ENCODE measurements at regions not wholly inside any gene's neighbourhood (a gene's known extent, or its start where the extent isn't known, plus 50 kb on each side); places are given as distances from the start of the nearest gene placed in this dataset.

DNA sequence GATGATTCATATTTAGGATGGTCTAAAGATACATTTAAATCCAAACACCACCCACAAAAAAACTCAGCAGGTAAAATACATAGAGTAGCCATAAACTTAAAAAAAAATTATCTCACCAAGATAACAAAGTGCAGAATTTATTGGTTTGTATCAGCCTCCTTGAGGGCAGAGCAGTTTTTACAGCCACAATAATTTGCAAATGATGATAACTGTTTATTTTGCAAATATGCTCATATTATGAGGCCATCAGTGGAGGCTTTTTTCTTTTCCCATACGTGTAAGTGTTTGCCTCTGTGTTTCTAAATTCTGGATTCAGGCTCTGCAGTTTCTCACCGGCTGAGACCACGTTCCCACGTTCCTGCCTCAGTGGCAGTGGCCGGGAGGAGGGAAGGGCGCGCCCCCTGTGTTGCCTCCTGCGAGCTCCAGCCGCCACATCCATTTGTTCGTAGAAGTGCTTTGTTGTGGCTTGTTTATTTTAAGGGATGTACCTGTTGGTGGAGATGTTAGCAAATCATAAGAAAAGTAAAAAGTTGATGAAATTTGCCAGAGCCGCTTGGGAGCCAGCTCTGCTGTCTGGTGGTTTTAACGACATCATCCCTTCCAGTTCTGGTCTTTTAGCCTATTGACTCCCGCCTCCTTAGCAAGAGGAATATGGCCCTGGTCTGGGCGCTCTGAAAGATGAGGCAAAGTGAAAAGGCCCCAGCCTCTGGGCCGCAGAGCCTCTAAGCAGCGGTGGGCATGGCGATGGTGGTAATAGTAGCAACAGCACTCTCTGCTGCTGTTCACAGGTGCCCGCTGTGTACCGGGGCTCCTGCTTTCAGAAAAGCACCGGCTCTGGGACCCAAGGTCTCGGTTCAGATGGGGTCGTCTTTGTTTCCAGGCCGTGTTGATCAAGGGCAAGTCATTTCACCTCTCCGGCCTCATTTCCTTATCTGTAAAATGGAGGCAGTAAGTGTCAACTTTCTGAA lies 66.7 kb upstream of the PPARA start:
- Histone ChIP-seq H3K4me1 (peaks cover 76 to 100% (median 83%) of the 10 kb centered on the region in 3 donors), H3K9me3 (no peaks in the 10 kb centered on the region), H3K27me3 (no peaks in the 10 kb centered on the region), H3K36me3 (peaks cover 0 to 36% (median 0%) of the 10 kb centered on the region in 3 donors), H3K4me3 (peak overlapping the region in 3 of 4 donors; percentile 25 to 58 (median 37)), H3K27ac (peak overlapping the region; percentile 92 to 100 (median 100))
- intact Hi-C loops (cut with DNase I), result no loop called here
- 35 to 47% methylated on average over 17 to 24 of the region's 24 CpGs for WGBS, 2 donors
- DNase-seq, result no peak
- TF ChIP-seq, protein P1, sequence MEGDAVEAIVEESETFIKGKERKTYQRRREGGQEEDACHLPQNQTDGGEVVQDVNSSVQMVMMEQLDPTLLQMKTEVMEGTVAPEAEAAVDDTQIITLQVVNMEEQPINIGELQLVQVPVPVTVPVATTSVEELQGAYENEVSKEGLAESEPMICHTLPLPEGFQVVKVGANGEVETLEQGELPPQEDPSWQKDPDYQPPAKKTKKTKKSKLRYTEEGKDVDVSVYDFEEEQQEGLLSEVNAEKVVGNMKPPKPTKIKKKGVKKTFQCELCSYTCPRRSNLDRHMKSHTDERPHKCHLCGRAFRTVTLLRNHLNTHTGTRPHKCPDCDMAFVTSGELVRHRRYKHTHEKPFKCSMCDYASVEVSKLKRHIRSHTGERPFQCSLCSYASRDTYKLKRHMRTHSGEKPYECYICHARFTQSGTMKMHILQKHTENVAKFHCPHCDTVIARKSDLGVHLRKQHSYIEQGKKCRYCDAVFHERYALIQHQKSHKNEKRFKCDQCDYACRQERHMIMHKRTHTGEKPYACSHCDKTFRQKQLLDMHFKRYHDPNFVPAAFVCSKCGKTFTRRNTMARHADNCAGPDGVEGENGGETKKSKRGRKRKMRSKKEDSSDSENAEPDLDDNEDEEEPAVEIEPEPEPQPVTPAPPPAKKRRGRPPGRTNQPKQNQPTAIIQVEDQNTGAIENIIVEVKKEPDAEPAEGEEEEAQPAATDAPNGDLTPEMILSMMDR (IDR thresholded peaks at IDR 0.05), result no peak
- TF ChIP-seq POLR2A (IDR thresholded peaks at IDR 0.05), result no peak

DNA sequence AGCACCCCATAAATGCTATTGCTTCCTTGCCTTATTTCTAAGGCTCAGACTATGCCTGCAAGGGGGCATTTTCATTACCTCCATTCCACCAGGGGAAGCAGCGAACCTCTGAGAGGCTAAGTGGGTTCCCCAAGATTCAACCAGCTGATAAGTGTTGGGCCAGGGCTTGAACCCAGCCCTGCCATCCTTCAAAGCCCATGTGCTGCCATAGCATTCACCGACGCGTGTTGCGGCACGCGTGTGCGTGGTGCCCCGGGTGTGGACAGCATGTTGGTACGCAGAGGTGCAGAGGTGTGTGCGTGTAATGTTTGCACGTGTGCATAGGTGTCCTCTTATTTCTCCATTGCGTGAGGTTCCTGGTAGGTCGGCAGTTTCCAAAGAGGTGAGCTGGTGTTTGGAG lies 66.0 kb upstream of the PPARA start:
- no peak for DNase-seq
- WGBS, 2 donors, result 49 to 63% methylated on average over 12 to 13 of the region's 14 CpGs
- peak overlapping the region in 3 of 4 donors; percentile 25 to 58 (median 37) for H3K4me3 ChIP-seq
- no peaks in the 10 kb centered on the region for H3K27me3 ChIP-seq
- H3K36me3 ChIP-seq, result peaks cover 0 to 43% (median 0%) of the 10 kb centered on the region in 3 donors
- peak overlapping the region; percentile 92 to 100 (median 100) for H3K27ac ChIP-seq
- H3K9me3 ChIP-seq, result no peaks in the 10 kb centered on the region
- intact Hi-C loops (cut with DNase I), result no loop called here
- peaks cover 76 to 100% (median 83%) of the 10 kb centered on the region in 3 donors for H3K4me1 ChIP-seq
- TF ChIP-seq POLR2A (IDR thresholded peaks at IDR 0.05), result no peak
- TF ChIP-seq, protein P1 (IDR thresholded peaks at IDR 0.05), result no peak

DNA sequence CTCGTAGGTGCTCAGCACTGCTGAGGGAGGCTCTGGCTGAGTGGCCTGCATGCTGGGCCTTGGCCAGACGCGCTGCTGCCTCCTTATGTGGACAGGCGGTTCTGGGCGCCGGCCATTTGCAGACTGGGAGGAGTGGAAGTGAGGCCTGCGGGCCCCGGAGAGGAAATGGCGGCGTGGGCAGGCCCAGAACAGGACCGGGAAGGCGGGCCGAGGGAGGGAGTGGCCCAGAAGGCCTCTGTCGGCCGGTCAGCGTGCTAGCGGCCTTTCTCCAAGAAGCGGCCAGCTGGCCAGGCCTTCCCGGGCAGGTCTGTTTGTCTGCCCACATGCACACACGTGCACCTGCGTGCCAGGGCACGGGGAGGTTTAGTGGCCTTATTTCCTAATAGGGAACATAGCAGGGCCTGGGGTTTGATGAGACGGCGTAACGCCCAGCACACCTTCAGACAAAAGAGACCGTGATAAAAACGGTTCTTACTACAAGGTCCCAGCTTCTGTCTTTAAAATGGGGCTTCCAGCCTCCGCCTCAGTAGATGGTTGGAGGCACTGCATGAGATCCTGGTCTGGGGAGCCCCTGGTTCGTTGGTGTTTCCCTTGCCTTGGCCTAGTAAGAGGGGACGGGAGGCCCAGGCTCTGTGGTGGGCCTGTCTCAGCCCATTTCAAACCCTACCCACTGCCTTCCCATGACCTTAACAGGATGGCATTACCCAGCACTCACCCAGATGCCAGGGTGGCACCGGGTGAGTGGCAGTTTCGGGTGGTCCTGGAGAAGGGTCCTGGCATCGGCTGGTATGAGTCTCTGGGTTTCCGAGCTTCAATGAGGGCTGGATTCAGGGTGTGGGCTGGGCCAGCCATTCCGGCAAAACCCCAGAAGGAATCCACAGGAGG lies 65.1 kb upstream of the PPARA start:
- Histone ChIP-seq H3K4me1 (peaks cover 76 to 100% (median 87%) of the 10 kb centered on the region in 3 donors), H3K36me3 (peaks cover 0 to 47% (median 1%) of the 10 kb centered on the region in 3 donors), H3K27ac (peak overlapping the region; percentile 92 to 100 (median 100)), H3K9me3 (no peaks in the 10 kb centered on the region), H3K4me3 (peak overlapping the region; percentile 16 to 58 (median 31)), H3K27me3 (no peaks in the 10 kb centered on the region)
- no peak for DNase-seq
- 33 to 45% methylated on average over 10 to 17 of the region's 35 CpGs for WGBS, 2 donors
- TF ChIP-seq, protein P1 (IDR thresholded peaks at IDR 0.05), result no peak
- peak in 2 of 4 donors; percentile 25 to 61 for TF ChIP-seq POLR2A (IDR thresholded peaks at IDR 0.05)
- intact Hi-C loops (cut with DNase I), result no loop called here

DNA sequence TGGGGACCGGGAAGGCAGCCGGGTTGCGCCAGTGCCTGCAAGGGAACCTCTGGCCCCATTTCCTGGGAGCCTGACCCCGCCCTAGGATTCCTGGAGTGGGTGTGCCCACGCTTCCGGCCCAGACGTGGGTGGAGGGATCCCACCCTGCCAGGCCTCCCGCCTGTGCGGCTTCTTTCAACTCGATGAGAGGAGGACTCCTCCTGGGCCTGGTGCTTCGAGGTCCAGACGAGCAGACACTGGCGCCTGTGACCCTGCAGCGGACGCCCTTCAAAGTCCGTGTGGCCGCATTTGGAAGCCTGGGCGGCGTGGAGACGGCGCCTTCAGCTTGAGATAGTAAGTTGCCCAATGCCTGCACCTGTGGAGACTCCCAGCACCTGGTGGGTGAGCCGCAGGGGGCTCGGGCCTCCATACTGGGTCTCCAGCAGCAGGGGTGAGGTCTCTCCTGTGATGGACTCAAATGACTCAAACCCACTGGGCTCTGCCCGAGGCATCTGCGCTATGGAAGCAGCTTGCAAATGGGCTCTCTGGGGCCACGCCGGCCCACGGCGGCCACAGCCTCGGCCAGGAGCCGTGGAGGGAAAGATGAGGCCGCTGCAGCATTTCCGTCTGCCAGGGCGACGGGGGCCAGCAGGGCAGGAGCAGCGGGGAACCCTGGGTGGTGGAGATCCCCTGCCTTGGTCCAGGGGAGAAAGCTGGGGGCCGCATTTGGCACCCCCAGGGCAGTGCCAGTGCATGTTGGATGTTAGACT lies 64.3 kb upstream of the PPARA start:
- H3K9me3 ChIP-seq, result no peaks in the 10 kb centered on the region

More for the DNA sequence above, 64.3 kb upstream of the PPARA start:
- Histone ChIP-seq H3K4me1 (peaks cover 83 to 100% (median 96%) of the 10 kb centered on the region in 3 donors), H3K4me3 (peak overlapping the region; percentile 16 to 58 (median 31)), H3K27ac (peak overlapping the region; percentile 92 to 100 (median 100)), H3K27me3 (no peaks in the 10 kb centered on the region), H3K36me3 (peaks cover 0 to 50% (median 6%) of the 10 kb centered on the region in 3 donors)
- intact Hi-C loops (cut with DNase I), result no loop called here
- TF ChIP-seq, protein P1 (IDR thresholded peaks at IDR 0.05), result no peak
- peak in 2 of 4 donors; percentile 50 to 64 for TF ChIP-seq POLR2A (IDR thresholded peaks at IDR 0.05)
- DNase-seq, result no peak
- 49% methylated on average over 10 of the region's 37 CpGs; no CpG with 5 or more reads in 1 of the 2 donors for WGBS, 2 donors
